Erythroblast (primary cell): ENCODE measurements at regions not wholly inside any gene's neighbourhood (a gene's known extent, or its start where the extent isn't known, plus 50 kb on each side); places are given as distances from the start of the nearest gene placed in this dataset.

Experiments used
- DNase-seq, 2 experiments: peaks; one replicate each; lab custom pipeline; 2025; lab: John Stamatoyannopoulos, UW
- GATA1 ChIP-seq: IDR thresholded peaks from 2 replicates; pipeline ENCODE4 v1.6.1; 2011; ENCODE audit warnings: low read depth, mild to moderate bottlenecking, control low read depth, low read length, moderate library complexity
- POLR2A ChIP-seq: IDR thresholded peaks from 2 replicates; pipeline ENCODE4 v1.6.1; 2011; ENCODE audit warnings: mild to moderate bottlenecking, low read length

DNA sequence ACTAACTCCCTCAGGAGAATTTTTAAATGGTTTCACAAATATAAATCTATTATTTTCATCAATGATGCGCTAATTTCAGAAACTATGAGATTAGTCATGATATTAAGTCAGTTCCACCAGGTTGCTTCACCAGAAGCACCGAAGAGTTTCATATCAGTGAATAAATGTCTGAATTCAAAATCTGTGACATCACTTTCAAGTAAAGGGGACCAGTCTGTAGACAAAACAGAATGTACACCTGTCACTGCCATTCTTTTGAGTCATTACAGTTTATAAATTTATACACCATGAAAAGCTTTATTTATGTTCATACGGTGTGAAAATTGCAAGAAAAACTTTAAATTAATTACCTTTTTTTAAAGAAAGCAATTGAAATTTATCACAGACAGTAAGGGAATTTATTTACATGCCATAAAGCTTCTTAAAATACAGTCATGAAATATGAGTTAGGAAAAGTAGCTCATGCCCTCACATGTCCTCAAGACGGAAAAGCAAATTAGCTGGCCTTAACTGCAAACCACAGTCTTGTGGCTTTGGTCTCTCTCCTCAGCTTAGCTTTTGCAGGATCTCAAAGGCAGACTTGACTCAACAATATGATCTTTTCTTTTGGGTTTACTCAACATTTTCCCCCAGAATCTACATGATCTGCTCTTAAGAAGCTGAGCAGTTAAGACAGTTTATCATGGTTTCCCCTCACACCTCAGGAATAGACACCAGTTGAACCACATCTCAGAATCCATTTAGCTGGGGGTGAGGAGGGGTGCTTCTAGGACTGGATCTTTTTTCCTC is 177.7 kb upstream of the MCHR2 start:
- no peak for DNase-seq
- TF ChIP-seq POLR2A (no peak), GATA1 (no peak)

DNA sequence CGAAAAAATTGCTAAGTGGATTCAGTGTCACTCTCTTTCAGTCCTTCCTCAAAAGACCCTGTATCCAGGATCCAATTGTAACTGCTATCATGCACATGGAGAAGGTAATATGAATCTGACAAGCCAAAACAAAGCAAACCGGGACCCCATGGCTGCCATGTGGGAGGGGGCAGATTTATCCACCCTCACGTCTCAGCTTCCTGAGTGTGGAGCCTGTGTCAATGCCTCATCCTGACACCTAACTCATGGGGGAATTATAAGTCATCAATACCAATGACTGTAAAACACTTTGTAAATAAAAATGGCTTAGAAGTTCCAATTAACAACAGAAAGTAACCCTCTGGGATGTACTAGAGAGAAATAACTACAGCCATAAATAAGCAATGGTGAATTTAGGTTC is 174.1 kb upstream of the MCHR2 start:
- TF ChIP-seq POLR2A (no peak), GATA1 (no peak)
- DNase-seq = no peak

DNA sequence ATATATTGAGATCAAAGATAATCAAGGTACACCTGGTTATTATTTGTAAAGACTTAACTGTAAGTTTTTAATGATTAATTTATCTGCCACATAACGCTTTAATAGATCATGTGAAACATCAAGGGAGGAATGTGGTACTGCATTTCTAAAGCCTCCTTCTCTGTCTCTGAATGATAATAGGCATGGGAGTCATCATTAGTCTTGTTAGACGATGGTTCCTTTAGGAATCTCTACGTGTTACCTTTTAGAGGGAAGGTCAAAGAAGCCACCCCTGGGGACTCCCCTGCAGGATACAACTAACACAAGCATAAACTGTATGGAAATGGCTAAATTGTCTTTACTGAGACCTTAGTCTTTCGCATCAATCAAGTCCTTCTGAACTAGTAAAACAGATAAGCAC is 173.6 kb upstream of the MCHR2 start:
- no peak for DNase-seq
- no peak for TF ChIP-seq POLR2A
- TF ChIP-seq GATA1 = no peak

DNA sequence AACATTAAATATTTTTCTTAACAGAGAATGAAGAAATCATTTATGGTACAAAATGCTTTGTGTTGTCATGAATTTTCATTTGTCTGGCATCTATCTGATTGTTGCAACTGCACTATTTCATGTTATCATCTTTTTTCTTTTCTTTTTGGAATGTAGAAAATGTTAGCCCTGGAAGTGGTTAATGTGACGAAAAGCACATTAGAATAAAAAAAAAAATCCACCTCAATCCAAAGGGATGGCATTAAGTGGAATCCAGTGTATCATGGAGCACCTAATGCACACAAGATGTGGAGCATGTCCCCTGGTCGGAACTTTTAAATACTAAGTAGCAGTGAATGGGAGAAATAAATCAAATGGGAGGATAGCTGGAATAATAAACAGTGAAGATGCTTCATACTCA is 172.9 kb upstream of the MCHR2 start:
- TF ChIP-seq GATA1 = no peak
- TF ChIP-seq POLR2A = no peak
- no peak for DNase-seq

DNA sequence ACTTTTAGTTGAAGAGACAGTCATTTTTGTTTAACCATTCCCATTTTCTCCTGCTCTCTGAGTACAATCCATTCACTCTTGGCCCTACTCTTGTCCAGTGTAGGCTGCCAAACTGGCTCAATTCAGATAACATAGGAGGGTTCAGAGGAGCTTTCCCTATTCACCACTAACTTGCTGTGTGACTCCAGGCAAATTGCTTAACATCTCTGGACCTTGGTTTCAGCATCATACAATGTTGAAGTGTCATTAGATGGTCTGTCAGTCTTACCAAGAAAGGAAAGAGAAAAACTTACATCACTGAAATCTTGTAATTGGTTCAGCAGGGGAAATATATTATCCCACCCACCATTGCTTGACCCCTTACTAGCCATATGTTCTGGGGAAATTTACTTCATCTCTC is 171.4 kb upstream of the MCHR2 start:
- no peak for DNase-seq
- TF ChIP-seq GATA1 (no peak), POLR2A (no peak)

DNA sequence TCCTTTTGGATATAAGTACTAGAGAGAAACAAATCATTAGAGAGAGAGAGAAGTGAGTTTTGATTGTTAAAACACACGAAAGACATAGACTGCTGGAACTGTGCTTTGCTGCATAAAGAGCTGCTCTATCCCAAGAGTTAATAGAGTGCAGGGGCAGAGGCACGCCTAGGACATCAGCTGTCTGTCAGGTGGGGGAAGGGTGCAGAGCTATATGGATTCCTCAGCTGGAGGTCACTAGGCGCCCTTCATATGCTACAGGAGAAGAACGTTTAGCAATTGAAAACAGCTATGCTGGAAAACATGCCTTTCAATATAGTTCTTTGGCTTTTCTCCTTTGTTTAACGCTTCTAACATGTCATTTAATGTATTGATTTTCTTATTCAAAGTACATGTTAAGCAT is 169.0 kb upstream of the MCHR2 start:
- TF ChIP-seq GATA1 (no peak), POLR2A (no peak)
- DNase-seq = no peak

DNA sequence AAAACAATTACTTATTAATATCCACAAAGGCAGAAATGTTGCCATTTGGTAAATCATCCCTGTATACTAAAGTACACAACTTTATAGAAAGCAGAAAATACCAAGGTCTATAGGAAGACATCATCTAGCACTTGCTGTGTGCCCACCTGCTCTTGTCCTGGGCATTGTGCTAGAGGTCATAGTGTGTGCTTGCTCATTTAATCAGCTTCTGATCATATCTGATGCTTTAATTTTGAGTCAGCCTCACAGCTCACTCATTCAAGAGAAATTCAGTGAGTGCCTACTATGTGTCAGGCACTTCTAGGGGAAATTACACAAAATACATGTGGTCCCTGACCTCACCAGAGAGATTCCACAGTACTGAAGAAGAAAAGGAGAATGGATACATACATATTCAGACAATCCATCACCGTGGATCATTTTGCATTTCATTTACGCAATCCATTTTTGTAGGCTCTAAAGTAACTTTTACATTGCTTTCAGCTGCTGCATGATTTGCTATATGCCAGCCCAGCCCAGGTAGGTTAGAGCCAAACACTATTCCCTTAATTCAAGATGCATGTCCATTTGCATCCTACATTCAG is 167.9 kb upstream of the MCHR2 start:
- DNase-seq = no peak
- TF ChIP-seq POLR2A (no peak), GATA1 (no peak)

DNA sequence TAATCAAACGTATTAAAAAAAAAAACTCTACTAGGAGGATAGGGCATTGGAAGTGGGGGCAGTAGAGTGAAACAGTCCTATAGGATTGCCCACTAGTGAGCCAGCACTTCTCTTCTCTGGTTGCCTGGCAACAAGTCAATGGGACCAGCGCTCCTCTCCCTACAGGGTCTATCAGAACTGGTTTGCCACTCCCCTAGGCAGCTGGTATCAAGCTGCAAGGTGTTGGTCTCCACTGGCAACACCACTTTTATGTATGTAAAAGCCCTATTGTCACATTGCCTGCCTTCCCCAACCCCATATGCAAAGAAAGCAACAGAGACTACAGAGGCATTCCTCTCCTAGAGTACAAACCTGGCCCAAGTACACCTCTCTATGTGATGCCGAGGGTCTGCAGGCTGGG is 166.9 kb upstream of the MCHR2 start:
- DNase-seq = no peak
- TF ChIP-seq POLR2A (no peak), GATA1 (no peak)

DNA sequence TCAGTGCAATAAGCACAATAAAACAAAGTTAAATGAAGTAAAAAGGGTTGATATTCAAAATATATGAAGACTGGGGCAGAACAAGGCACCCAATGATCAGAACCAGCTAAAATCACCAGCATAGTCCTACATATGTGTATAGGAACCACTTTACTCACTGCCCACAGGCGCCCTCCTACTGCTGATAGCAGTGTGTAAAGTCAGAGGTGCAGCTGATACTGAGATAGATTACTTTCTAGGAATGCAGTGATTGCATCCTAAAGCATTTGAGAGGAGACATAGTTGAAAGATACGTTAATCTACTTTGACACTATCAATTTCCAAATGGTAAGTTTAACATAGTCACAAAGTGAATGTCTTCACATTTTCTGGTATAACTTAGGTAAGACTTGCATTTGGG is 161.1 kb upstream of the MCHR2 start:
- TF ChIP-seq GATA1 (no peak), POLR2A (no peak)
- no peak for DNase-seq

DNA sequence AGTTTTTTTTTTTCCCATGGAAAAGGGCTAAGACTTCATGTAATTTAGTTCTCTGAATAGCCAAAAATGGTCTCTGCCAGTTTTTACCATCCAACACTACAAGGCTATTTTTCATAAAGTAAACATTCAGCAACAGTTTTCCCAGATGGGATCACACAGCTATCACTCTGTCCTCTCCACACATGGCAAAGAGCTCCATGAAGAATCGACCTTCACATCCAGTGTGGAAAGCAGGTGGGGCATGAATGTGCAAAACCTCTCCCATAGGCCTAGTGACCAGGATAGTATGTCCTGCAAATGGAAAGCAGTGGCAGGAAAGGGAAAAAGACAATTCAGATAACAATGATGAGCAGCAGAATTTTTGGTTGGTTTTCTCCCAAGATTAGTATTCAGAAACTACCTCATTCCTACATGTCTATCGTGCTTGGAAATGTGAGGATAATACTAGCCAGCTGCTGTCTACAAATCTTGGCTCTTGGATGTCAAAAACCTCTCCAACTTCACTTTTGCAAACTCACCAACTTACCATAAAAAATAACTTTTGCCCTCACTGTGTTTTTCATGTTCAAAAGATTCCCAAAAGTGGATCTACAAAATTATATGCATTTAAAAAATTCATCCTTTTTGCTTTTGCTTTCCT is 159.7 kb upstream of the MCHR2 start:
- TF ChIP-seq POLR2A (no peak), GATA1 (no peak)
- DNase-seq = no peak

DNA sequence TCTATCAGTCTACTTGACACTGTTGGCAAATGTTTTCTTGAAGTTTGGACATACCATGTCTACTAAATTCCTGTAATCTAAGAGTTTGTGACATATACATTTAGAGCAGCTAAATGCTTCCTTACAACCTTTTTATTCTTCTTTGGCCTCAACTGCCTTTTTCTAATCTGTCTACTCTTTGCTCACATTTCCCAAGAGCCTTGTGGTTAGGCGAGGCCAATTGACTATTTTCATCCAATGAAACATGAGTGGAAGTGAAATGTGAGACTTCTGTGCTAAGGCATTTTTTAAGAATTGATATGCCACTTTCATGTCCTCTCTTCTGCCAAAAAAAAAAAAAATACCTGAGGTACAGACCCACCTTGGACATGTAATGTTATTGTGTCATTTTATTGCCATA is 158.2 kb upstream of the MCHR2 start:
- TF ChIP-seq POLR2A = no peak
- TF ChIP-seq GATA1 = no peak
- DNase-seq = no peak

DNA sequence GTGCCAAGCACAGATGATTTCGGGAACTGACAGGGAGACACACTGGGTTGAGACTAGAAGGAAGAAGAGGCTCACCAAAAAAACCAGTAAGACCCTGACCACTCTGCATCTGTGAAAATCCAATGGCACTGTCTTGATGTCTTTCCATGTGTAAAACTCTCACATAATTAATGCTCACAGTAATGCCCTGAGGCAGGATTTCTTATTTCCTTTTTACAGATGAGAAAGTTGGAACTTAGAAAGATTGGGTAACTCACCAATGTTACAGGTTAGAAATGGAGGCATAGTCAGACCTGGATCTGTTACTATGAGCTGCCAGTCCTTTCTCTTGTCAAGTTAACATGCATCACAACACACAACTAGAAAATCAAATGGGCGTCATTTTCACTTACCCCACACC is 151.0 kb upstream of the MCHR2 start:
- TF ChIP-seq GATA1 (no peak), POLR2A (no peak)
- DNase-seq = no peak

DNA sequence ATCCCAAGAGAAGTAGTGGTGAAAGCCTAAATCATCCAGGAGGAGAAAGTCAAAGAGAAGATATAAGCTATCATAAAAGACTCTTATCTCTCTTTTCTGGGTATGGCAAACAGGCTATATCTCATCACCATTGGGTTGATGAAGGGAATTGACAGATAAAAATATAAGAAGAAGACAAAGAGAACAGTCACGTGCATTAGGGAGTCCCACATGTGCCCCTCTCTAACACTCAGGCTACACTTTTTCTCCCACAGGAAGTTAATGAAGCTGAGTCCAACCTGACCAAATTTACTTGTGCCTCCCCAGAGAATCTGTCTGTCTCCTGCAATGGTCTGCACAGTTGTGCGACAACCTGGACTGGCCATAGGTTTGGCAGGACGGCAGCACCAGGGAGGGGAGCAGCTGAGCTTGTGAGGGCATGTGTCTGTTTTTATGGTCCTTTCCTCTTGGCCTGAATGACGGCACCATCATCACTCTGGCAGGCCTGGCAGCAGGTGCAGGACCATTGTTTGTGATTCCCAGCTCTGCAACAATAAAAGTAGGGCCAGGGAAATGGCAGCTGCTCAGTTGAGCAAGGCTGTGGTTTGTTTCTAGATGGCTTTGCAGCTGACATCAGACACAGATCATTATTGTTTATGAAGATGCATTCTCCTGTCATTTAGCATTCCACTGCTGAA is 144.5 kb upstream of the MCHR2 start:
- DNase-seq = no peak
- no peak for TF ChIP-seq GATA1
- no peak for TF ChIP-seq POLR2A

DNA sequence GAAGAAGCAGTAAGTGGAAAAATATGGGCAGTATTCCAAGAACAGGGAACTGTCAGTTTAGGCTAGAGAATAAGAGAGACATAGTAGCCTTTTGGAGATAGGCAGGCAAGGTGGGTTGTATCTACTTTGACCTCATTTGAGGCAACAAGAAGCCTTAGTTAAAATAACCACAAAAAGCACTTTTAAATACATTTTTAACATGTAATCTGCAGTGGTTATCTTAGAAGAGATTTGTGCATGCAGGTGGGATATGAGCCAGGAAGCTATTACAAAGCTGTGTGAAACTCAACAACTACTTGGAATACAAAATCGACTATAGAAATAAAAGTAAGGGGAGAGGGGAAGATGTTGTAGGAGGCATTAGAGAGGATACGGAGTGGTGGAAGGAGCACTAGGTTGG is 143.7 kb upstream of the MCHR2 start:
- TF ChIP-seq POLR2A = no peak
- no peak for DNase-seq
